Embryonic facial prominence (tissue), 1 donor: ENCODE measurements at regions not wholly inside any gene's neighbourhood (a gene's known extent, or its start where the extent isn't known, plus 50 kb on each side); places are given as distances from the start of the nearest gene placed in this dataset.

Experiments used
- DNase-seq: peaks from one replicate; pipeline ENCODE4 v3.0.0-alpha.2; 2016; ENCODE audit errors: extremely low spot score

- no peak for DNase-seq
These were observed 51.5 kb downstream of the IRAG1 start for GRCh38 chr11:10641912-10642697.

- no peak for DNase-seq
These were observed 52.2 kb downstream of the IRAG1 start for GRCh38 chr11:10641177-10641911.

GRCh38 chr11:10640308-10640707 is 53.2 kb downstream of the IRAG1 start:
- no peak for DNase-seq

GRCh38 chr11:10639350-10639749 is 54.2 kb downstream of the IRAG1 start:
- DNase-seq: no peak

- peak; percentile 60 for DNase-seq
These were observed 55.1 kb downstream of the IRAG1 start for GRCh38 chr11:10638316-10638925.

- no peak for DNase-seq
These were observed 55.8 kb downstream of the IRAG1 start for GRCh38 chr11:10637731-10638151.

GRCh38 chr11:10634407-10634806 is 59.1 kb downstream of the IRAG1 start:
- DNase-seq: no peak

- DNase-seq: no peak
These were observed 60.3 kb downstream of the IRAG1 start for GRCh38 chr11:10633261-10633660.

GRCh38 chr11:10632483-10632882 is 61.1 kb downstream of the IRAG1 start:
- DNase-seq: no peak

GRCh38 chr11:10631761-10632160 is 61.8 kb downstream of the IRAG1 start:
- DNase-seq: no peak

GRCh38 chr11:10629411-10630002 is 61.0 kb upstream of the LYVE1 start:
- no peak for DNase-seq

GRCh38 chr11:10628508-10629236 is 60.2 kb upstream of the LYVE1 start:
- DNase-seq: no peak

- no peak for DNase-seq
These were observed 59.4 kb upstream of the LYVE1 start for GRCh38 chr11:10627816-10628215.

- DNase-seq: no peak
These were observed 58.8 kb upstream of the LYVE1 start for GRCh38 chr11:10627291-10627690.

- no peak for DNase-seq
These were observed 57.5 kb upstream of the LYVE1 start for GRCh38 chr11:10625982-10626311.

- no peak for DNase-seq
These were observed 57.0 kb upstream of the LYVE1 start for GRCh38 chr11:10625281-10625981.

GRCh38 chr11:10623797-10624761 is 55.6 kb upstream of the LYVE1 start:
- DNase-seq: no peak

GRCh38 chr11:10622957-10623791 is 54.7 kb upstream of the LYVE1 start:
- DNase-seq: no peak

- DNase-seq: no peak
These were observed 53.6 kb upstream of the LYVE1 start for GRCh38 chr11:10622108-10622507.
